ENCODE measurements at regions not wholly inside any gene's neighbourhood (a gene's known extent, or its start where the extent isn't known, plus 50 kb on each side); places are given as distances from the start of the nearest gene placed in this dataset.
"Not testable (repeated sequence)": the region's sequence is repeated elsewhere in the genome, so short reads cannot be mapped to it uniquely, and the experiment has no call there.

DNA sequence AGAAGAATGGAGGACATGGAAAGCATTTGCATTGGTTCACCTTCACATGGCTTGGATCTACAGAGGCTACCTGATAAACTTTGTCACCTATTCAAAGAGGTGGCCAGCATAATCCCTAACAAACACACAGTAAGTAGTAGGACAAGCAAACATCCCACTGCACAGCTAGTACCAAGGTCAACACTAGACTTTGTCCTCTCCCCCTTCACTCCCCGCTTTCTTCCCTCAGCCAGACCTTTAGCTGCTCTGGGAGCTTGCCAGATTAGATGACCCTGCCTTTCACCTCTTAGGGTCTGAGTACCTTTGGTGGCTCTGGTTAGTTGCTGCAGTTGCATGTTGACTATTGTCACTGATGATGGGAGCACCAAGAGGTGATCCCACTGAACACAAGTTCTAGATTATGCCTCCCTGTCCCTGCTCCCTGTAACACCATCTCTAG, 211.3 kb downstream of the CCDC74A start:
- not testable (repeated sequence) for DNase-seq (ENCODE audit: low read depth)

DNA sequence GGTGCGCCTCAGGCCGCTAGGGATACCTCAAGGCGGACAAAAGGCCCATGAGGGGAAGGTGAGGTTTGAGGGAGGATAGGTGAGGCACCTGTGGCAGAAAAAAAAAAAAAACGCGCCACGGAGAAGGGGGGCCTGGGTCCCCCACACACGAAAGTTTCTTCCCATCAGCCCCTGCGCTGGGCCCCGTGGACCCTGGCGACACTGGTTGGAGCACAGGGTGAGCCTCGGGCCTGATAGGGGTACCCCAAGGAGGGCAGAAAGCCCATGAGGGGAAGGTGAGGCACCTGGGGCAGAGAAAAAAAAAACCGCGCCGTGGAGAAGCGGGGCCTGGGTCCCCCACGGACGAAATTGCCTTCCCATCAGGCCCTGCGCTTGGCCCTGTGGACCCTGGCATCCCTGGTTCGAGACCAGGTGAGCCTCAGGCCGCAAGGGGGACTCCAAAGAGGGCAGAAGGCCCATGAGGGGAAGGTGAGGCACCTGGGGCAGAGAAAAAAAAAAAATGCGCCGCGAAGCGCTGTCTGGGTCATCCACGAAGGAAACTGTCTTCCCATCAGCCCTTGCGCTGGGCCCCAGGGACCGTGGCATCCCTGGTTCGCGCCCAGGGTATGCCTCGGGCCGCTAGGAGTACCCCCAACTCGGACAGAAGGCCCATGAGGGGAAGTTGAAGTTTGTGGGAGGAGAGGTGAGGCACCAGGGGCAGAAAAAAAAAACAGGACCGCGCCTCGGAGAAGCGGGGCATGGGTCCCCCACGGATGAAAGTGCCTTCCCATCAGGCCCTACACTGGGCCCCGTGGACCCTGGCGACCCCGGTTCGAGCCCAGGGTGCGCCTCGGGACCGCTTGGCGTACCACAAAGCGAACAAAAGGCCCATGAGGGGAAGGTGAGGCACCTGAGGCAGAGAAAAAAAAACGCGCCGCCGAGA, 226.2 kb downstream of the CCDC74A start:
- DNase-seq (ENCODE audit: low read depth): no peak

- no peak for DNase-seq (ENCODE audit: low read depth)
These were observed 227.4 kb downstream of the CCDC74A start for GRCh38 chr2:131754929-131755720.

DNA sequence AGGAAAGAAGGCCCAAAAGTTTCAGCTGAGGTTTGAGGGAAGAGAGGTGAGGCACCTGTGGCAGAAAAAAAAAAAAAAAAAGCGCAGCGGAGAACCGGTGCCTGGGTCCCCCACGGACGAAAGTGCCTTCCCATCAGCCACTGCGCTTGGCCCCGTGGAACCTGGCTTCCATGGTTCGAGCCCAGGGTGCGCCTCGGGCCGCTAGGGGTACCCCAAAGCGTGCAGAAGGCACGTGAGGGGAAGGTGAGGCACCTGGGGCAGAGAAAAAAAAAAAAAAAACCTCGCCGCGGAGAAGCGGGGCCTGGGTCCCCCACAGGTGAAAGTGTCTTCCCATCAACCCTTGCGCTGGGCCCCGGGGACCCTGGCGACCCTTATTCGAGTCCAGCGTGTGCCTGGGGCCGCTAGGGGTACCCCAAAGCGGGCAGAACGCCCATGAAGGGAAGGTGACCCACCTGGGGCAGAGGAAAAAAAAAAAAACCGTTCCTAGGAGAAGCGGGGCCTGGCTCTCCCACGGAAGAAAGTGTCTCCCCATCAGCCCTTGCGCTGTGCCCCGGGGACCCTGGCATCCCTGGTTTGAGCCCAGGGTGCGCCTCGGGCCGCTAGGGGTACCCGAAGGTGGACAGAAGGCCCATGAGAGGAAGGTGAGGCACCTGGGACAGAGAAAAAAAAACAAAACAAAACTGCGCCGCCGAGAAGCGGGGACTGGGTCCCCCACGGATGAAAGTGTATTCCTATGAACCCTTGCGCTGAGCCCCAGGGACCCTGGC, 228.6 kb downstream of the CCDC74A start:
- DNase-seq (ENCODE audit: low read depth): no peak

- not testable (repeated sequence) for DNase-seq (ENCODE audit: low read depth)
These were observed 231.3 kb downstream of the CCDC74A start for GRCh38 chr2:131758941-131759340.

- DNase-seq (ENCODE audit: low read depth): not testable (repeated sequence)
These were observed 247.4 kb downstream of the CCDC74A start for GRCh38 chr2:131774955-131775555.

- DNase-seq (ENCODE audit: low read depth): not testable (repeated sequence)
These were observed 248.3 kb downstream of the CCDC74A start for GRCh38 chr2:131775903-131776506.

DNA sequence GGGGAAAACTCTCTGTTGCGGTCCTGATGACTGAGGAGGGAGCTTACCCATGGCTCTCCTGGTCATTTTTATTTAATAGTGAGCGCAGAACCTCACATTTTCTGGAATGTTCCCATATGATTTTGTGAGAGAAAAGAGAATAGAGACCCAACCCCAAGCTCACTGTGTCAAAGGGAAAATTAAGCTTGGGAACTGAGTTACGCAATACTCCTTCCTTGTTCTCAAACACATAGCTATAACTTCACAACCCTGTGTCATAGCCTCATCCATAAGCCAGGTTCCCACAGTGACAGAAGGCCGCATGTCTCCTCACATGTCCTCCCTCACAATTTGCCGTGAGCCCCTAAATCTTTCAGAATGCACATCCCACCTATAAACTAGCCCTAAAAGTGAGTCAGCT, 252.8 kb downstream of the CCDC74A start:
- not testable (repeated sequence) for DNase-seq (ENCODE audit: low read depth)

GRCh38 chr2:131801210-131801744, 273.6 kb downstream of the CCDC74A start:
- no peak for DNase-seq (ENCODE audit: low read depth)

- peak; percentile 69 for DNase-seq (ENCODE audit: low read depth)
These were observed 274.2 kb downstream of the CCDC74A start for GRCh38 chr2:131801745-131802350.

GRCh38 chr2:131802351-131802836, 274.7 kb downstream of the CCDC74A start:
- DNase-seq (ENCODE audit: low read depth): peak; percentile 32

GRCh38 chr2:131803237-131803636, 275.5 kb downstream of the CCDC74A start:
- DNase-seq (ENCODE audit: low read depth): not testable (repeated sequence)

GRCh38 chr2:131812605-131813004, 284.9 kb downstream of the CCDC74A start:
- DNase-seq (ENCODE audit: low read depth): not testable (repeated sequence)

DNA sequence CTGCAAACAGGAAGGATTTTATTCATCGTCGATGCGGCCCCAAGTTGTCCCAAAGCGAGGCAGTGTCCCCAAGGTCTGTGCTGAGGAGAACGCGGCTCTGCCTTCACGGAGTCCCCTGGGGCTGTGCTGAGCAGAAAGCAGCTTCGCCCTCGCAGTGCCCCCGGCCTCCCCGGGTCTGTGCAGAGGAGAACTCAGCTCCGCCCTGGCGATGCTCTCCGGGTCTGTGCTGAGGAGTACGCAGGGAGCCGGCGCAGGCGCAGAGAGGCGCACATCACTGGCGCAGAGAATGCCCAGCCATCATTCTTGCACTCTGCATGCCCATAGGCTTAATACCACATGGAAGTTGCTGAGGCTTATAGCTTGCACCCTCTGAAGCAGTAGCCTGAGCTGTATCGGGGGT, 285.7 kb downstream of the CCDC74A start:
- not testable (repeated sequence) for DNase-seq (ENCODE audit: low read depth)

- peak; percentile 10 for DNase-seq (ENCODE audit: low read depth)
These were observed 290.7 kb downstream of the CCDC74A start for GRCh38 chr2:131818267-131818973.

DNA sequence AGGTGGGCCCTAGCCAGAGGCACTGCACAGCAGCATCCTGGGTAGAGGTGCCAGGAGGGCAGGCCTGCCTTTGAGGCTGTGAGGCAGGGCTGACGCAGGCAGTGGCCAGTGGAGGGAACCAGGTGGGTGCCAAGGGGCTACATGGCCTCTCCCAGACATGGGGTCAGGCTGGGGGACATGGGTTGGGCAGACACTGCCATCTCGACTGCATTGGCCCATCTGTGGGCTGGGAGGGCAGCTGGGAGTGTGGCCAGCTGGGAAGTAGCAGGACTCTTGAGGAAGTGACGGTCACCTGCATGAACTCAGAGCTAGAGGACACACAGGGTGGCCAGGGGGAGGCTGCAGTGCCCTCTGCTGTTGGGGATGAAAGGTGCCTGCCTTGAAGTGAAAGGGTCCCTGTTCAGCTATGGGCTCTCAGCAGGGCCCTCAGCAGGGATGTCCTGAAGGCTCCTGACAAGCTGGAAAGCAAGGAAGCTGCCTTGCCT, 294.6 kb downstream of the CCDC74A start:
- not testable (repeated sequence) for DNase-seq (ENCODE audit: low read depth)

DNA sequence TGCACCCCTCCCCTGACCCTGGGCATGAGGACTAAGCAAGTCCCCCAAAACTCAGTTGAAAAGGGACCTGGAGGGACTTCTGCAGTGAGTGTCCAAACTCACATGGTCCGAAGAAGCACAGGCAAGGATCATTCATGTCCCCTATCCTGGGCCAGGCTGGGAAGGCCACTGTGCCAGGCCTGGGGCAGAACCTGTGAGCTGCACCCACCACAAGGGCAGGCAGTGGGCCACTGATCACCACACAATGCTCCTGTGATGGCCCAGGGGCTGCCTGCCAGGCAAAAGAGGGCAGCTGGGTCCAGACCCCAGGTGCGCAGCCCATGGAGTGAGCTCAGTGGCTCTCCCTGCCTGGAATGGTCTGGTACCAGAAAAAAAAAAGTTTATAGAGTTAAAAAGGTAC, 295.4 kb downstream of the CCDC74A start:
- not testable (repeated sequence) for DNase-seq (ENCODE audit: low read depth)

DNA sequence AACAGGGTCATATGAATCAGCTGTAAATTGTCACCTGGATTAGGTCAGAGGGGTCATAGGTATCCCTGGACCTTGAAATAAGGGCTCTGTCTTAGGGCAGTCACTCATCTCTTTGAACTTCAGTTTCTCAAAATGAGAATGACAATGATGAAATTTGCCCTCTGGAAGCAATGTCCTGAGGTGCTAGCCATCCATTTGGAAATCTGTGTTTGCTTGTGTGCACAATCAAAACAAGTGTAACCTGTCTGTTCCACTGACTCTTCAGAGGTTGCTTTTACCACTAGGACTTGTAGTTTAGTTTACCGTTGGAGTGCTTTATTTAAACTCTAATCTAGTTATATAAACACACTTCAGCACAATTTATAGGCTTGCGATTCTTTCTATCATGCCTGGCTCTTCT, 297.3 kb downstream of the CCDC74A start:
- DNase-seq (ENCODE audit: low read depth): not testable (repeated sequence)

Measured in myocyte (in vitro differentiated cells).